ENCODE measurements at regions not wholly inside any gene's neighbourhood (a gene's known extent, or its start where the extent isn't known, plus 50 kb on each side); places are given as distances from the start of the nearest gene placed in this dataset.
"Not testable (repeated sequence)": the region's sequence is repeated elsewhere in the genome, so short reads cannot be mapped to it uniquely, and the experiment has no call there.

DNA sequence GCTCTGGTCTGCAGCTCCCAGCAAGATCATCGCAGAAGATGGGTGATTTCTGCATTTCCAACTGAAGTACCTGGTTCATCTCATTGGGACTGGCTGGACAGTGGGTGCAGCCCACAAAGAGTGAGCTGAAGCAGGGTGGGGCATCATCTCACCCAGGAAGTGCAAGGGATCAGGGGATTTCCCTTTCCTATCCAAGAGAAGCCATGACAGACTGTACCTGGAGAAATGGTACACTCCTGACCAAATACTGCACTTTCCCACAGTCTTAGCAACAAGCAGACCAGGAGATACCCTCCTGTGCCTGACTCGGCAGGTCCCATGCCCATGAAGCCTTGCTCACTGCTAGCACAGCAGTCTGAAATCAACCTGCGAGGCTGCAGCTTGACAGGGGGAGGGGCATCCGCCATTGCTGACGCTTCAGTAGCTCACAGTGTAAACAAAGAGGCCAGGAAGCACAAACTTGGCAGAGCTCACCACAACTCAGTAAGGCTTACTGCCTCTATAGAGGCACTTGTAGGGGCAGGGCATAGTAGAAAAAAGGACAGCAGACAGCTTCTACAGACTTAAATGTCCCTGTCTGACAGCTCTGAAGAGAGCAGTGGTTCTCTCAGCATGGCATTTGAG lies 60.5 kb downstream of the AREG start:
- DNase-seq (ENCODE audit: low spot score); in situ Hi-C loops (cut with HindIII; ENCODE audit: low sequenced_read_pairs): not testable (repeated sequence)

DNA sequence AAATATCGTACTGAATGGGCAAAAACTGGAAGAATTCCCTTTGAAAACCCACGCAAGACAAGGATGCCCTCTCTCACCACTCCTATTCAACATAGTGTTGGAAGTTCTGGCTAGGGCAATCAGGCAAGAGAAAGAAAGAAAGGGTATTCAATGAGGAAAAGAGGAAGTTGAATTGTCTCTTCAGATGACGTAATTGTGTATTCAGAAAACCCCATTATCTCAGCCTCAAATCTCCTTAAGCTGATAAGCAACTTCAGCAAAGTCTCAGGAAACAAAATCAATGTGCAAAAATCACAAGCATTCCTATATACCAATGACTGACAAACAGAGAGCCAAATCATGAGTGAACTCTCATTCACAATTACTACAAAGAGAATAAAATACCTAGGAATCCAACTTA lies 64.4 kb downstream of the AREG start:
- DNase-seq (ENCODE audit: low spot score); in situ Hi-C loops (cut with HindIII; ENCODE audit: low sequenced_read_pairs): not testable (repeated sequence)

DNA sequence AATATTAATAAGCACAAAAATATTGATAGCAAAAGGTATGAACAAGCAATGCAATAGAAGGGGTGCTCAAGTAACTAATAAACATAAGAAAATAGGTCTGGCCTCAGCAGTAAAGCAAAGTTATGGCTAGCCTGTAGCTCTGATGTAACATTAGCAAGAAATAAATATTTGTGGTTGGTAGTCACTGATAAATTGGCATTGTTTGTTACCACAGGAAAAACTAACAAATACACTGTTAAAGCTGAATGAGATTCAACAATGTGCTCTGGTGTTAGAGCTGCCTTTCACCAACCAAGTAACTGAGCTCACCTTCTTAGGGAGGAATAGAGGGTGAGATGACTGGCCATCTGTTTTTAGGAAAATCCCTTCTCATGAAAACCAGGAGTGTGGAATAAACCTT lies 71.4 kb downstream of the AREG start:
- in situ Hi-C loops (cut with HindIII; ENCODE audit: low sequenced_read_pairs), result no loop called here
- DNase-seq (ENCODE audit: low spot score), result no peak

DNA sequence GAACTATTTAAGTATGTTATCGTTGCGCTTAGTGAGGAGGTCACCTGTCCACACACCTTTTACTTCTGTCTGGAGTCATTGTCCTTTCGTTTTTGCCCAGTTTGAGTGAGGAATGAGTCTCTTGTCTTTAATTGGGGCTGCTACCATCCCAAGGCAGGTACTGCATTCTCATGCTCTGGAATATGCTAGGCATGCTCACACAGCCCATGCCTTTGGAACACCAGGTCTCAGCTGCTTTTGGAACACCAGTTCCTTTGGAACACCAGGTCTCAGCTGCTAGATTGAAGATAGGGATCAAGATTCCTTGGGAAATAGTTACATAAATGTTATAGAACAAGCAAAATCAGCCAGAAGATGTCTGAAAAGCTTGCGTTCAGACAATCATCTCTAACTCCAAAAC lies 73.1 kb downstream of the AREG start:
- in situ Hi-C loops (cut with HindIII; ENCODE audit: low sequenced_read_pairs), result no loop called here
- no peak for DNase-seq (ENCODE audit: low spot score)

DNA sequence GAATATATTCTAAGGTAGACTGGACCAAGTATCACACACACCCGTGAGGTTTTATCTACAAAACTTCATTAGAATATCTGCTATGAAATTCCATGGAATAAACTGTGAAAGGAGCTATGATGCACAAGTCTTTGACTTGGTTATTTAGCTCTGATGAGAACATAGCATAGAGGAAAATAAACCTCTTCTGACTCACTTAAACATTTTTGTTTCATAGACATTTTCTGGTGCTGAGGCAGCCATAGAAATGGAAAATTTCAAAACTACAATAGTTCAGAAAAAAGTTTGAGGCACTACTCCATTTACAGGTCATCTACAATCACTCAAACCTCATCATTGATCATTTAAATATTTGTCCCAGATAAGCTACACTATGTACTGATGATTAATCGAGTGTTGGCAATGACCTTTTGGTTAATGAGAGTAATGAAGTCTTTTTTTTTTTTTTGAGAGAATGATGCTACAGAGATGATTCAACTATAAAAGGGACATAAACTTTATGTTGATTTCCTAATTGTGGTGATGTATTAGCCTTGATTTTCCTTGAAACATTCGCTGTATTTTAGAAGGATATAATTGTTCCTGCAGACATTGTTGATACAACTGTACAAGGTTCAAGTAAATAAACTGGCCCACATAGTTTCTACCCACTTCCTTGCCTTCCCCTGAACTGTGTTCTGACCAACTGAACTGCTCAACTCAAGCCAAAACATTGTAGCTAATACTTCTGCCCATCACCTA lies 77.5 kb downstream of the AREG start:
- in situ Hi-C loops (cut with HindIII; ENCODE audit: low sequenced_read_pairs), result no loop called here

DNA sequence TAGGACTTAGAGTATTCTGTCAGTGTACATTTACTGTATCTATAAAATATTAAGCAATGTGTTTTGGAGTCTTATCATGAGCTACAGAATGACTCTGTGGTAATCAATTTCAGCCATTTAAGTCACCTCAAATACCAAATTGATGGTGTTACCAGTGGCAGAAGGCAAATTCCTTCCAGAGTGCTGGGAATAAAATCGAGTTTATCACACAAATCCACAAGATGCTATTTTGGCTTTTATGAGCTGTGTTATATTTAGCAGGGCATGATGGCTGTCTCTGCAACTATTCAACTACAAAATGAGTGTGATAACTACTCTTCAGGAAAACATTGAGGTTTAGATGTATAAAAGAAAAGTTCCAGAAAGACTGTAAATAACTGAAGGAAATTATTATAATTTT lies 78.2 kb downstream of the AREG start:
- no peak for DNase-seq (ENCODE audit: low spot score)
- in situ Hi-C loops (cut with HindIII; ENCODE audit: low sequenced_read_pairs), result no loop called here

More for the DNA sequence above, 77.5 kb downstream of the AREG start:
- DNase-seq (ENCODE audit: low spot score), result no peak

DNA sequence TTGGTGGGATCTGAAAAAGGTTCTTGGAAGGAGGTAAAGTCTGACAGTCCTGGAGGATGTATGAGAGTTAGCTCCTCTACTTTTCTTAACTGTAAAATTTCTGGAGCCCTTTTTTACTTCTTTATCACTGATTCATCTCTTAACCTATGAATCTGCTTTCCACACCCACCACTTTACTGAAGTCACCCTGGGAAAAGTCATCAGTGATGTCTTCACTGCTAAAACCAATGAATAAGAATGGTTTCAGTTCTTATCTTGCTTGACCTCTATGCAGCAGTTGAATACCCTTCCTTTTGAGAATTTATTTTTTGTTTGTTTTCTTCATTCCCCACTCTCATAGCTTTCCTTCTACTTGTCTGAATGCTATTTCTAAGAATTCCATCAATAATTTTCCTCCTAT lies 80.0 kb downstream of the AREG start:
- no peak for DNase-seq (ENCODE audit: low spot score)
- in situ Hi-C loops (cut with HindIII; ENCODE audit: low sequenced_read_pairs), result no loop called here

DNA sequence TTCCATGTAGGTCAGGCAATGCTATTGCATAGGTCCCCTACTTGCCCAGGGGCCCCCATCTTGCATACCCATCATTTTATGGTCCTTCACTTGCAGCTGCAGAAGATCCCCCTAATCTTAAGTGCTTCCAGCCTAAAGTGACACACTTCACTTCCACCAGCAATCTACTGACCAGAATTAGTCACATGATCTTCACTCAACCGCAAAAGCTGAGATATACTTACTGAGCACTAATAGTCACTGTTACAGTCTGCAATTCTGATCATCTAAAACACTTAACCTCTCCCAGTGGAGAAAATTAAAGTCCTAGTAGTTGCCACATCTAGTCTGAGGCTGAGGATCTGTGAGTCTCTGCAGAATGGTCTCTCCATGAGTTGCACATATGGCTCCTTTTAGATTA lies 82.1 kb downstream of the AREG start:
- in situ Hi-C loops (cut with HindIII; ENCODE audit: low sequenced_read_pairs), result no loop called here
- DNase-seq (ENCODE audit: low spot score), result no peak

DNA sequence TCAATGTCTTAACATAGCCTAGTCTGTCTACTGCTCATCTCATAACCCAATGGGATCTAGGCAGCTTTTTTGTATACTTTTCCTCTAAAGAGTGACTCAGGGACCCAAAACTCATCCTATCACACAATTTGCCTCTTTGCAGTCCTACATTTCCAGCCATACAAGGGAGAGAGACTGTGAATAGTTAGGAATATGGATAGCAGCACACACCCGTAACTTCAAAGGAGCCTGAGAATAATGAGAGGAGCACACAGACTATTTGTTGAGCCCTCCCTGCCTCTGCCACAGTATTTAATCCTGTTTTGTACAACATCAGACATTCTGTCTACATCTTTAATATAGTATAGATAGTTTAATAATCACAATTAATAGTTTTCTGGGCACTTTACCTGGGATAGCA lies 83.2 kb downstream of the AREG start:
- in situ Hi-C loops (cut with HindIII; ENCODE audit: low sequenced_read_pairs), result no loop called here
- DNase-seq (ENCODE audit: low spot score), result no peak

DNA sequence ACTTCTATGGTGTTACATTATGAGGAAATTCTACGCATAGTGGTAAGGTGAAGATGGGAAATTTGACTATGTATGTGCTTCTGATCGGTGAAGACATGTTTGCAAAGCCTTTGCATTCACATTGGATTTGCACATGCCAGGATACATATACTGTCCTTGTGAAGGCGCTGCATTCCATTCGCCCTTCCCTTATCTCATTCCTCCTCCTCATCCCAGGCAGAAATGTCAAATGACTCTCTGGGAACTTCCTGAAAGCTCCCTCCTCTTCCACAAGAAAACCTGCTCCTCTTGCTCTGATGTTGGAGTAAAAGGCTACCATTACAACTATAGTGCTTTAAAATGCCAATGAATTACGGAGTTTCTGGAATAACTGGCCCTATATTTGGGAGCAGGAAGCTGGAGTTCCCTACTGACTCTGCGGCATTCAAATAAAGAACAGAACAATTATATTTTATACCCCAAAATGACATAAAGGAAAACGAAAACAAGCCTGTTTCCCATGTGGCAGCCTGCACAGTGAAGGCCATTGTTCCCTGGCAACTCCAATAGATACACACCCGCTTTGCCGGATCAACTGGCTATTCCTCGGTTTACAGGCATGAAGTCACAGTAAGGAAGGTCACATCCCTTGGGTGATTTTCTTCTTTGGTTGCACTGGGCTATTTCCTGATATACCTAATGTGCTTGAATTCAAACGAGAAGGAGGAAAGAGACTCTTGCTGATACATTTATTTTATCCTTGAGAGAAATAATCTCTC lies 84.5 kb downstream of the AREG start:
- in situ Hi-C loops (cut with HindIII; ENCODE audit: low sequenced_read_pairs), result no loop called here
- no peak for DNase-seq (ENCODE audit: low spot score)

DNA sequence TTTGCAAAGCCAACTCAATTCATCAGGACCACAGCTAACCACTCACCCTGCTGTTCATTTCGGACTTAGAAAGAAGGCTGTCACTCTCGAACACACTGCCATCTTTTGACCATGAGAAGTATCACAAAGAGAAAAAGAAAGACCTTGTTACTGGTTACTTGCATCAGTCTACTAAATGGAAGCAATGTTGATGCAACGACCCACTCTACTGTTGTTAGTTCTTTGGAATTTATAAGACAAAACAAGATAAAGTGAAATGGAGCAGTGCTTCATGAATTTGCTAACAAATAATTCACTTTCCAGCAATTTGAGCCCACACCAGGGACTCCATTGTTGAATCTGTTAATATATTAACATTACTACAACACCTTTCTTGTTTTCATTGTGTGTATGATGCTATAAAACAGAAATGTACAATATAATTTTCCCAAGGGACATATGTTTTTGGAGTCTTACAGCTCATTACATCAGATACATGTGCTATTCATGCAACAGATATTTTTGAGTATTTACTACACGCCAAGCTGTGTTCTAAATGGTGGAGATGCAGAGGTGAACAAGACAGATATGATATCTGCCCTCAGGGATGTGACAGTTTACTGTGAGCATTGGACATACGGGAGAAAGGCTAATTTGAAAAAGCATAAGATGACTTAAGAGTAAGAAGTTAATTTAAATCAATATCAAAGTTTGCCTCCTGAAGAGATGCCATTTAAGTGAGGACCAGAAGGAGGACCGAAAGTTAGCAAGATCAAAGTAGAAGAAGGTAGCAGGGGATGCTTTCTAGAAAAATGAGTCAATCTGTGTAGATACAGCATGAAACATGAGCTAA lies 87.2 kb downstream of the AREG start:
- peak; percentile 12 for DNase-seq (ENCODE audit: low spot score)
- in situ Hi-C loops (cut with HindIII; ENCODE audit: low sequenced_read_pairs), result no loop called here

DNA sequence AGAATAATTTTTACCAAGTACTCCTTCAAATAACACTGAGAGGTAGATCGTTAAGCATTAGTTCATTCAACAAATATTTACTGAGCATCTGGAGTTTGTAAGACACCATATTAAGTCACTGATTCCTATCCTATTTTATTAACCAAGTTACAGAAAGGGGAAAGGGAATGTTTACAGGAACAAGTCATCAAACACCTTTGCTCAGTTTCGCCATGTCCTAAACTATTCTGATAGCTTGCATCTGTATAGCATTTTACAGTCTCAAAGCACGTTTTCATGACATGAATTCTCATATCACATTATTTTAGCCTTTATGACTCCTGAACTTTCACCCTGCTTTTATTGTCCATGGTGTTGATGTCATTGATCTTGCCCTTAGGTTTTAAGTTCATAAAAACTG lies 89.2 kb downstream of the AREG start:
- in situ Hi-C loops (cut with HindIII; ENCODE audit: low sequenced_read_pairs), result no loop called here
- no peak for DNase-seq (ENCODE audit: low spot score)

DNA sequence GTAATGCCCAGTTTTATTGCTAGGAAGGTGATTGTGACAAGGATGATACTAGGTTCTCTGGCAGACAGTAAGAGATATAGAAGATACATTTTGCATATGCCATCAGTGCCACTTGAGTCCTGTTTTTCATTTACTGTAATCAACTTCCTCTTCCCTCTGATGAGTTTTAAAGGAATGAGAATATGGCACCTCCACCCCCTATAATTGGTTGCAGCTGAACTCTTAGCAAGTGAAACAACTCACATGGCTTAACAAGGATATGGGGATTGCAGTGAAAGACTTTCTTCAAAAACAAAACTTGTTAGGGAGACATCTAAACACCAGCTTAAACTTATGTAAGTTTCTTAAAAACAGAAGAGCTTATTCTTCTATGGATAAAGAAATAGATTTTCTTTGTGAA lies 90.0 kb downstream of the AREG start:
- in situ Hi-C loops (cut with HindIII; ENCODE audit: low sequenced_read_pairs), result no loop called here
- DNase-seq (ENCODE audit: low spot score), result no peak

DNA sequence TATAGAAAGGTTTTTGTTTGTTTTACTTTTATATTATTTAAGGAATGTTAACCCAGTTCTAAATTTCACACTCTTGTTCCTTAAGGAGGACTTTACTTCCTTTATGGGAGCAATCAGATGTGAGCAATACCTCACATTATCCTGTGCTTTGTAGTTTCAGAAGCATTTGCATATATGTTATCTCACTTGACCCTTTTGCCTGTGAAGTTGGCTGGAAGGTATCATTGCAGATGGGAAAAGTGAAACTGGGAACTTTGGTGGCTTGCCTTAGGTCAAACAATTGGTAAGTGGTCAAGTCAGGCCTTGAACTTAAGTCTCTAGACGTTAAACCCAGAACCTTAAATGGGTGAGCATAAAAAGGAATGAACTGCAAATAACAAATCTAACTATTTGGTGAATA lies 90.6 kb downstream of the AREG start:
- DNase-seq (ENCODE audit: low spot score), result no peak
- in situ Hi-C loops (cut with HindIII; ENCODE audit: low sequenced_read_pairs), result no loop called here

DNA sequence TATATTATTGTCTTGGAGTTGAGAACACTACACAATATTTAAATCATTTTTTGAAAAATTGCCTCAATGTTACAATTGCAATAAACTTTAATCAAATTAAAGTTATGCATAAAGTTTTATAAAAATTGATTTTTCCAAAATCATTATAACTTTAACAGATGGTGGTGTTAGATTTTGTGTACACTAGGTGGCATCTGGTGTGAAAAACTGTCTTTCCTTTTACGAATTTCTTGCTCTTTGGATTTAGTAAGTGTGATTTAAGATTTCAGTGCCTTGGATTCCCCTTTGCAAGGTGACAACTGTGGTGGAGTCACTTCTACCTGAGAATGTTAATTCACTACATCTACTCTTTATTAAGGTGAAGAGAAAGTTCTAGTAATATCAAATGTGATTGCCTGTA lies 91.6 kb downstream of the AREG start:
- DNase-seq (ENCODE audit: low spot score), result no peak
- in situ Hi-C loops (cut with HindIII; ENCODE audit: low sequenced_read_pairs), result no loop called here

DNA sequence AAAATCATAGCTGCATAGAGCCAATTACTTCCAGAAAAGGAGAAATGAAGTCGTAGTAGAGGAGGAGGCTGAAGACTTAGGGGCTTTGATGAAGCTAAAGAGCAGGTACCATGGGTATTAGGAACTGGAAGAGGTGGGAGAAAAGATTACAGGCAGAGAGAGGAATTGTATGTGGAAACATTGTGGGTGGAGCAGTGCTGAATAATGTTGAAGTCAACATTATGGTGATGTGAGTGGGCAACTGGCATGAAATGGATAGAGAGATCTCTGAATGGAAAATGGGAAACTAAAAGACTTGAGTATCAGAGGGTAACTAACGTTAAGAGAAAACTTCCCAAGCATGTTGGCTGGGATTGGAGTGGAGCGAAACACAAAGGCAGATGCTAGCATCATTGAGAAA lies 92.5 kb downstream of the AREG start:
- no peak for DNase-seq (ENCODE audit: low spot score)
- in situ Hi-C loops (cut with HindIII; ENCODE audit: low sequenced_read_pairs), result no loop called here

DNA sequence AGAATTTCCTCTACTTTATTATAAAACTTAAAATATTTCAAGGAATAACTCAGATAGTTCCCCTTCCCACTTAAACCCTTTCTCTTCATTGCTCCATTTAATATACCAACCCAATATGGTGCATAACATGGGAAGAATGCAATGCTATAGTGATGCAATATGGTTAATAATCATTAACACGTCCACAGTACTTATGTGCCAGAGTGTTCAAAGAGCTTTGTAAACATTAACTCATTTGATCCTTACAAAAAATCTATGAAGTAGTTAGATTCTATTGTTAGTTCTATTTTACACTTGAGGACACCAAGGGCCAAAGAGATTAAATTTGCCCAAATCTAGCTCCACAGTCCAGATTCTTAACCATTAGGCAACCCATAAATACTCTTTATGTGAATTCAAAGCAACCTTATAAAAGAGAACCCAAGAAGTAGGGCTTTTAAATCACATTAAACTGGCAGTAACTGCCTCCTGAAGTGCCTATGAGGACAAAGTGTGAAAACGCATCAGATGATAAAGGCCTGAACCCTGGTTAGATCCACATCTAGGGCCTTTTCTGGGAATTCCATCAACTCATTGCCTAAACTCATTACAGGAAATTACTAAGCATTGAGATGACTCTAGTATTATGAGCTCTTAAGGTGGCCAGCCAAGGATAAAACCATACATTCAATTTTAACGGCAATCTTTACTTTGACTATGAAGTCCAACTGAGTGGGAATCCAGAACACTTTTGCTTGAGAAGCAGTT lies 94.3 kb downstream of the AREG start:
- in situ Hi-C loops (cut with HindIII; ENCODE audit: low sequenced_read_pairs), result no loop called here
- DNase-seq (ENCODE audit: low spot score), result no peak

DNA sequence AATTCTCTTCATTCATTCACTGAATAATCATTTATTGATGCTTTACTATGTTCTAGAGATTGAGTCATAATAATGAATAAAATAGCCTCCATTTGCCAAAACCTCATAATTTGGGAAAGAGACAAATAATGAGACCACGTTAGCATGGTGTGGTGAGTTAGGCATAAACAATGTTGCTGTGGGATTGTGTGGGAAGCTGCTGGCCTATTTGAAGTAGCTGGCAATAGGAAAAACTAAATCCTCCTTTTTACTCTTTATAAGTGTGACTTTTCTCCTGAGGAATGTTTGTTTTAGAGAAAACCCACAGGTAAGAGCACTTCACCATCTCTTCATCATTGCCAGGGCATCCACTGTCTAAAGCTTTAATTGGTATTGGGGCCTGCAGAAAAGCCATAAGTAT lies 95.3 kb downstream of the AREG start:
- no peak for DNase-seq (ENCODE audit: low spot score)
- in situ Hi-C loops (cut with HindIII; ENCODE audit: low sequenced_read_pairs), result no loop called here

DNA sequence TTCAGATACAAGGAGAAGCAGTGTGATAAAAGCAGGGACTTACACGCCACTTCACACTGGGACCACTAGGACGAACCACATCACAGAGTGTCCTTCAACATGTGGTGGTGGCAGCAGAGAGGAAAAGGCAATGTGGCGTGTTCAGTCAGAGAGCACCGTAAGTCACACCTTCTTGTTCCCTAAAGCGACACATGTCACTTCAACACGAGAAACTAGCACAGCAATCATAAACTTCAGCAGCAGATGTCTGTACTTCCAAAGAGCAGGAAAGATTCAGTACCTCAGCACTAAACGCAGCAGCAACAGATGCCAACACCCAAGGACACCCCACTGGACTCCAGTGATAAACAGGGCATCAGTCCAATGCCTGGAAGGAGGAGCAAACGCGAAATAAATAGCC lies 96.7 kb downstream of the AREG start:
- in situ Hi-C loops (cut with HindIII; ENCODE audit: low sequenced_read_pairs), result no loop called here
- DNase-seq (ENCODE audit: low spot score), result no peak
